ENCODE measurements at regions not wholly inside any gene's neighbourhood (a gene's known extent, or its start where the extent isn't known, plus 50 kb on each side); places are given as distances from the start of the nearest gene placed in this dataset.

DNA sequence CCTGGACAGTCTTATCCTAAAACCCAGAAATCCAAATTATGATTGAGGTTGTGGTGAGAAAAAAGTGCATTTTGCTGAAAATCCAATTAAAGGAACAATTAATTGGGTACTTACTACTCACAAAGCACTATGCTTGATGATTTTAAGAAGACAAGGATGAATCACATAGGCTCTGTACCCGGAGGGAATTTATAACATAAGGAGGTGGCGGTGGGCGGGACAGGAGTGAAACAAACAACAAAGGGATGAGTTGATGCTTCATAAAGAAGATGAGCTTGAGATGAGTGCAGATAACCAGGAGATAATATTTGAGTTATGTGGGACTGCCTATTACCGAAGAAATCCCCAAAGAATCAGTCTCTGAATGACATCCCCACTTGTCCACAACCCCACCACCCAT, 171.1 kb upstream of the FZD8 start:
- intact Hi-C loops (cut with DNase I) = no loop called here
- Histone ChIP-seq H3K27ac (no peak overlapping the region), H3K4me3 (no peak overlapping the region), H3K27me3 (no peaks in the 10 kb centered on the region), H3K36me3 (replicated peaks in 1 of 2; ENCODE audit: insufficient read depth in 1 of 2, low read depth in 2 of 2) (no peaks in the 10 kb centered on the region), H3K4me1 (no peaks in the 10 kb centered on the region), H3K9me3 (no peaks in the 10 kb centered on the region)
- no peak for ATAC-seq
- 69 to 78% methylated on average over 4 of the region's 4 CpGs for WGBS, 2 donors
- no peak for DNase-seq
- TF ChIP-seq, protein P1, sequence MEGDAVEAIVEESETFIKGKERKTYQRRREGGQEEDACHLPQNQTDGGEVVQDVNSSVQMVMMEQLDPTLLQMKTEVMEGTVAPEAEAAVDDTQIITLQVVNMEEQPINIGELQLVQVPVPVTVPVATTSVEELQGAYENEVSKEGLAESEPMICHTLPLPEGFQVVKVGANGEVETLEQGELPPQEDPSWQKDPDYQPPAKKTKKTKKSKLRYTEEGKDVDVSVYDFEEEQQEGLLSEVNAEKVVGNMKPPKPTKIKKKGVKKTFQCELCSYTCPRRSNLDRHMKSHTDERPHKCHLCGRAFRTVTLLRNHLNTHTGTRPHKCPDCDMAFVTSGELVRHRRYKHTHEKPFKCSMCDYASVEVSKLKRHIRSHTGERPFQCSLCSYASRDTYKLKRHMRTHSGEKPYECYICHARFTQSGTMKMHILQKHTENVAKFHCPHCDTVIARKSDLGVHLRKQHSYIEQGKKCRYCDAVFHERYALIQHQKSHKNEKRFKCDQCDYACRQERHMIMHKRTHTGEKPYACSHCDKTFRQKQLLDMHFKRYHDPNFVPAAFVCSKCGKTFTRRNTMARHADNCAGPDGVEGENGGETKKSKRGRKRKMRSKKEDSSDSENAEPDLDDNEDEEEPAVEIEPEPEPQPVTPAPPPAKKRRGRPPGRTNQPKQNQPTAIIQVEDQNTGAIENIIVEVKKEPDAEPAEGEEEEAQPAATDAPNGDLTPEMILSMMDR (IDR thresholded peaks at IDR 0.05) = no peak
- TF ChIP-seq POLR2A (IDR thresholded peaks at IDR 0.05) = no peak

DNA sequence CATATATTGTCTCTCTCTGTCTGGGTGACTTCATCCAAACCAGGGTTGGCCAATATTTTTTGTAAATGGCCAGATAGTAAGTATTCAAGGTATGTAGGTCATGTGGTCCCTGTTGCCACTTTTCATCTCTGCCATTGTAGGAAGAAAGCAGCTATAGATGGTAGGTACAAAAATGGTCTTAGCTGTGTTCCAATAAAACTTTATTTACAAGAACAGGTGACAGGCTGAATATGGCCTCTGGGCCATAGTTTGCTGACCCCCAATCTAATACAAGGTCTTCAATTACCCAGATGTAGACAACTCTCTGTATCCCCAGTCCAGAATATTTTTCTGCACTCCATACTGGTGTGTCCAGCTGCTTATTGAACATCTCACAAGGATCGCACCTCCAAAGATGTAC, 166.2 kb upstream of the FZD8 start:
- no peak for TF ChIP-seq POLR2A (IDR thresholded peaks at IDR 0.05)
- TF ChIP-seq, protein P1 (IDR thresholded peaks at IDR 0.05) = no peak

DNA sequence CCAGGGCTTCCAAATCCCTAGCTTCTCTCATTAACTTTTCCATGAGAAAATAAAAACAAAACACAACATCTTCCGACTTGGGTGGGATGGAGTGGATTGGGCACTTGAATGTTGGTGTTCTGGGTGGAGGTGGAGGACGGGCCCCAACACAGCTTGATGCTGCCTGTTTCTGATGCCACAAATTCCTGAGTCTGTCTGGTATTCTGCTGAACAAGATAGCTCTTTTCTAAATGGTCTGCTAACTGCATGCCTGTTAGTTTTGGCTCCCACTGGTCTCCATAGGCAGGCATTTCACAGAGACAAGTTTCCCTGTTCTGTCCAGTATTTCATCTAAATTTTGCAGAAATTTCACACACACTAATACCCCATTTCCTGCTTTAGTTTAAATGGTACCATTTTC, 160.9 kb upstream of the FZD8 start:
- H3K27ac ChIP-seq = no peak overlapping the region
- H3K36me3 ChIP-seq (replicated peaks in 1 of 2; ENCODE audit: insufficient read depth in 1 of 2, low read depth in 2 of 2) = no peaks in the 10 kb centered on the region
- no peak for TF ChIP-seq POLR2A (IDR thresholded peaks at IDR 0.05)
- TF ChIP-seq, protein P1 (IDR thresholded peaks at IDR 0.05) = no peak
- intact Hi-C loops (cut with DNase I) = no loop called here
- H3K9me3 ChIP-seq = no peaks in the 10 kb centered on the region
- WGBS, 2 donors = 60 to 83% methylated on average over 2 of the region's 2 CpGs
- H3K4me3 ChIP-seq = no peak overlapping the region
- ATAC-seq (no peak), DNase-seq (no peak)
- no peaks in the 10 kb centered on the region for H3K27me3 ChIP-seq
- no peaks in the 10 kb centered on the region for H3K4me1 ChIP-seq

More for the DNA sequence above, 166.2 kb upstream of the FZD8 start:
- intact Hi-C loops (cut with DNase I) = loop anchor here (5.0 kb wide), 1 partner anchor 244 kb away; no protein-coding TSS in a partner anchor
- no peak for DNase-seq
- no peak for ATAC-seq
- Histone ChIP-seq H3K9me3 (no peaks in the 10 kb centered on the region), H3K4me3 (no peak overlapping the region), H3K36me3 (replicated peaks in 1 of 2; ENCODE audit: insufficient read depth in 1 of 2, low read depth in 2 of 2) (no peaks in the 10 kb centered on the region), H3K27me3 (no peaks in the 10 kb centered on the region), H3K4me1 (no peaks in the 10 kb centered on the region), H3K27ac (no peak overlapping the region)
- WGBS, 2 donors = 77 to 95% methylated on average over 1 of the region's 1 CpG

DNA sequence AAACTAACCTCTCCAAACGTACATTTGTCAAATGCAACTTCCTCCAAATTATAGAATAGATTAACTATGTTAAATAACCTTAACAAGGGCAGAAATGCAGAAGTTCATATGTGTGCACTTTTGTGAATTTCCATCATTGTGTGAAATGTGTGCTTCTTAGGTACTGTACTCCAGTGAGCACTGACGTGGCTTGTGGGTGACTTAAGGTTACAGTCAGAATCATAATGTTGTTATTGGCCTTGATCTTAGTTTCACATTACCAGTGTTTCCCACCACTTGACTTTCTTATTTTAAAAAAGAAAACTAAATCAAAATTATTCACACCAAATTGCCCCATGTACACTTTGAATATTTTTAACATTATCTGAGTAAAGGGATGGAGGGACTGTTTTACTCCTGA, 155.1 kb upstream of the FZD8 start:
- no peak overlapping the region for H3K27ac ChIP-seq
- no peaks in the 10 kb centered on the region for H3K4me1 ChIP-seq
- DNase-seq = no peak
- intact Hi-C loops (cut with DNase I) = no loop called here
- ATAC-seq = no peak
- no peaks in the 10 kb centered on the region for H3K36me3 ChIP-seq (replicated peaks in 1 of 2; ENCODE audit: insufficient read depth in 1 of 2, low read depth in 2 of 2)
- WGBS, 2 donors = 70% methylated on average over 2 of the region's 2 CpGs
- H3K9me3 ChIP-seq = no peaks in the 10 kb centered on the region
- TF ChIP-seq POLR2A (IDR thresholded peaks at IDR 0.05) = no peak
- TF ChIP-seq, protein P1 (IDR thresholded peaks at IDR 0.05) = no peak
- H3K27me3 ChIP-seq = no peaks in the 10 kb centered on the region
- no peak overlapping the region for H3K4me3 ChIP-seq

DNA sequence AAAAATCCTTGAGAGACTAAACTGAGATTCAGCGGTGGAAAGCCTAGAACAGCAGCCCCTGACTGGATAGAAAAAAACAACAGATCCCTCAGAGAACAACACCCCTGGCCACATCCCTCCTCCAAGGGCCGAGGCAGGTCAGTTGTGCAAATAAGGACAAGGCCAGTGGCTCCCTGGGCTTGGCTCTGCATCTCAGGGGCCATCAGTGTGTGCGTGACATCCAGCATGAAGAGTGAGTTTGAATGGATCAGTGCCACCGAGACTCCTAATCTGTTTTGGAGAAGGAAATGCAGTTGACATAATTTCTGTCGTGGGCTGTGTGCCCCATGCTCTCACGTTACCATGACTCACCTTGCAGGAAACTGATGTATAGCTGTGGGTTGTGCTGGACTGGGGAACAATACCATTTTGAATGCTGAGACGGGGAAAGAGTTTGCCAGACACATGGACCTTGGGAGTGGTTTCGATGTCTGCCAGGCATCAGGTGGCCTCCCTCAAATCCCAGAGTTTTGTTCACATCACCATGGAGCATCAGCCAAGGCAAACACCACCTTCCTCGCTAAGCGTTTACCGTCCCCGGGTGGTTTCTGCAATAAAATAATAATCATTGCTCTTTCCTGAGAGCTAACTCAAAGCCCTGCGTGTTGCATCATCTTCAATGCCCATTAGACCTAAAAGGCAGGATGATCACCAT, 153.2 kb upstream of the FZD8 start:
- Histone ChIP-seq H3K4me3 (no peak overlapping the region), H3K4me1 (no peaks in the 10 kb centered on the region), H3K36me3 (replicated peaks in 1 of 2; ENCODE audit: insufficient read depth in 1 of 2, low read depth in 2 of 2) (no peaks in the 10 kb centered on the region), H3K27ac (no peak overlapping the region), H3K9me3 (no peaks in the 10 kb centered on the region), H3K27me3 (no peaks in the 10 kb centered on the region)
- DNase-seq (no peak), ATAC-seq (no peak)
- intact Hi-C loops (cut with DNase I) = no loop called here
- TF ChIP-seq POLR2A (IDR thresholded peaks at IDR 0.05) = no peak
- TF ChIP-seq, protein P1 (IDR thresholded peaks at IDR 0.05) = no peak
- WGBS, 2 donors = 57 to 62% methylated on average over 13 of the region's 13 CpGs
